GM06990 (cell line): ENCODE measurements at regions not wholly inside any gene's neighbourhood (a gene's known extent, or its start where the extent isn't known, plus 50 kb on each side); places are given as distances from the start of the nearest gene placed in this dataset.
A peak's percentile ranks its signal among the peaks of the same experiment; 100 is the strongest.

Experiments used
- DNase-seq: peaks from one replicate; pipeline ENCODE4 v3.0.0-alpha.2; 2011; ENCODE audit not compliant: insufficient read length; ENCODE audit errors: extremely low read depth
- H3K27me3 ChIP-seq: replicated peaks from 2 replicates; pipeline ENCODE4 v1.6.0; 2011; ENCODE audit warnings: low read length; ENCODE audit not compliant: control insufficient read depth, insufficient read depth
- H3K36me3 ChIP-seq: 2 replicates; pipeline ENCODE4 v1.5.1; 2011; ENCODE audit warnings: low read length; ENCODE audit not compliant: control insufficient read depth, insufficient read depth
- H3K4me3 ChIP-seq: replicated peaks from 2 replicates; pipeline ENCODE4 v1.5.1; 2011; ENCODE audit warnings: low read depth, mild to moderate bottlenecking, control low read depth, low read length
- TF ChIP-seq, protein P1 (sequence below): IDR thresholded peaks from 2 replicates; pipeline ENCODE4 v1.5.1; 2011; ENCODE audit warnings: low read length, control low read depth, mild to moderate bottlenecking, inconsistent platforms; ENCODE audit not compliant: insufficient read depth, poor library complexity, severe bottlenecking

DNA sequence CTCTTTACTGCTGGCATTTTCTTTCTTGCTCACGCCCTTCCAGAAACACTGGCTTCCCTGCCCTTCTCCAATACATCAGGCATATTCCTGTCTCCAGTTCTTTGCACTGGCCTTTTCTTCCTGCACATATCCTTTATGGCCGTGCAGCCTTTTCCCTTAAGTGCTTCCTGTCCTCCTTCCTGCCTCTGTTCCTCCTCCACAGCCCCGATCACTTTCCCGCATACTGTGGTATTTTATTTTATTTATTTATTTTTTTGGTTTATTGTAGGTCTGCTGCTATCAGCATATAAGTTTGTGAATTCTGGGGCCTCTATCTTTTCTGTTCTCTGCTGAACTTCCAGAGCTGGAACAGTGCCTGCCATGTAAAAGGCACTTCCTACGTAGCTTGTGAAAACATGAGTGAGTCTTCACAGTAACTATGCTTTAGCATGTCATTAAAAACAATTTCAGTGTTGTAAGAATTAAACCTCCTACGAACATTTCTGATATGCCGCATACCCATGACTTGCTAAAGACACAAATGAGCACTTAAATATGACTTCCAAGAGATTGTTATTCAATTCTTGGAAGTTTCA, 289.1 kb downstream of the TRIB2 start:
- TF ChIP-seq, protein P1, sequence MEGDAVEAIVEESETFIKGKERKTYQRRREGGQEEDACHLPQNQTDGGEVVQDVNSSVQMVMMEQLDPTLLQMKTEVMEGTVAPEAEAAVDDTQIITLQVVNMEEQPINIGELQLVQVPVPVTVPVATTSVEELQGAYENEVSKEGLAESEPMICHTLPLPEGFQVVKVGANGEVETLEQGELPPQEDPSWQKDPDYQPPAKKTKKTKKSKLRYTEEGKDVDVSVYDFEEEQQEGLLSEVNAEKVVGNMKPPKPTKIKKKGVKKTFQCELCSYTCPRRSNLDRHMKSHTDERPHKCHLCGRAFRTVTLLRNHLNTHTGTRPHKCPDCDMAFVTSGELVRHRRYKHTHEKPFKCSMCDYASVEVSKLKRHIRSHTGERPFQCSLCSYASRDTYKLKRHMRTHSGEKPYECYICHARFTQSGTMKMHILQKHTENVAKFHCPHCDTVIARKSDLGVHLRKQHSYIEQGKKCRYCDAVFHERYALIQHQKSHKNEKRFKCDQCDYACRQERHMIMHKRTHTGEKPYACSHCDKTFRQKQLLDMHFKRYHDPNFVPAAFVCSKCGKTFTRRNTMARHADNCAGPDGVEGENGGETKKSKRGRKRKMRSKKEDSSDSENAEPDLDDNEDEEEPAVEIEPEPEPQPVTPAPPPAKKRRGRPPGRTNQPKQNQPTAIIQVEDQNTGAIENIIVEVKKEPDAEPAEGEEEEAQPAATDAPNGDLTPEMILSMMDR, result no peak
- no peak overlapping the region for H3K4me3 ChIP-seq
- no peak for DNase-seq
- H3K27me3 ChIP-seq, result no peaks in the 10 kb centered on the region
- H3K36me3 ChIP-seq, result no peaks in the 10 kb centered on the region

DNA sequence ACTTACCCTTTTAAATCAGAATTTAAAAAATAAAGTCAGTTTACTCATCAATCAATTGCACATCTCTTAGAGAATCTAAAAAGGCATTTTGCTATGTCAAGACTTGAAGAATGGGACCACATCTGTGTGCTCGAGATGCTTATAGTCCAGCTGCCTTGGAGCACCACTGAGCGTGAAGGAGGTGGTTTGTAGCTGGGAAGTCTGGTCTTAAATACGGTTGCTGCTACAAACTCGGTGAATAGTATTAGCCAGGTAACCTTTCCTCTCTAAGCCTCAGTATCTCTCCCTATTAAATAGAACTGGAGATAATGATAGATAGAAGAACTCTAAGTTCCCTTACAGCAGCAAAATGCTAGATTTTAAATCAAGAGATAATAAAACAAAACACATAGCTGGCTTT, 289.7 kb downstream of the TRIB2 start:
- no peak for DNase-seq
- H3K27me3 ChIP-seq, result no peaks in the 10 kb centered on the region
- H3K36me3 ChIP-seq, result no peaks in the 10 kb centered on the region
- TF ChIP-seq, protein P1, result no peak
- no peak overlapping the region for H3K4me3 ChIP-seq

DNA sequence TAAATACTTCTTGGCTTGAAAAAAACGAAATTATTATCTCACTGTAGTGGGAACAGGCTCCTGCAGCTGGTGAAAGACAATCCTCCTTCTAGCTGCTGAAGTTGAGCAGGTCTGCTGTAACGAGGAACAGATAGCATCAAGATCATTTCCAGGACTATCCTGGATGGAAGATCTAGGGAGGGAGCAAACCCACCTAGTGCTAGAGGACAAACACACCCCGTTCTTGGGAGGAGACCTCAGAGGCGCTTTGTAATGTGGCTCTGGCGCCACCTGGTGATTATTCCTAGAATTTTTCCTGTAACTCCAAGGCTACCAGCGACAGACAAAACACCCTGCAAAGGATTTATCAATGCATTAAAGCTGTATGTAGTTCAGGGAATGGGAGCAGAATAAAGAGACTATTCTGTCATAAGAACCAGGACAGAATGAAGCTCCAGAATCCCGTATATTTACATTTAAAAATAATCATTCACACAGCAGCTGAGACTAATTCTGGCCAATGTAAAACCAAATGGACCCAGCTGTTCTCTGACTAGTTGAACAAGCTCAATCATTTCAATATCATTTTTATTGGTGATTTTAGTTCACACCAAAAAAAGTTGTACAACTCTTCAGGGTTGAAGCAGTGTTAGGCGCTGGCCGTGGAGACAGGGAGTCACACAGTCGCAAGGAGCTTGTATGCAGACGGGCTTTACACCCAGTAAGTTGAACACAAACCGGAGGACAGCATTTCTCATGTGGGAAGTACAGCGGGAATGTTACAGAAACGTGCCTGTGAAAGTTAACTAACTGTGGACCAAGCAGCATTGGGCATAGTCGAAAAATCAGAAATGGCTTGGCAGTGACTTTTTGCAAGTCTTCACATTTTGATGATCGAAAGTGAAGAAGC, 290.3 kb downstream of the TRIB2 start:
- DNase-seq, result no peak
- TF ChIP-seq, protein P1, result peak; percentile 70
- Histone ChIP-seq H3K27me3 (no peaks in the 10 kb centered on the region), H3K36me3 (no peaks in the 10 kb centered on the region), H3K4me3 (no peak overlapping the region)

- no peak for DNase-seq
- TF ChIP-seq, protein P1, result no peak
- Histone ChIP-seq H3K4me3 (no peak overlapping the region), H3K27me3 (no peaks in the 10 kb centered on the region), H3K36me3 (no peaks in the 10 kb centered on the region)
These were observed 292.4 kb downstream of the TRIB2 start for GRCh38 chr2:13009027-13009642.

GRCh38 chr2:13010283-13010682, 293.5 kb downstream of the TRIB2 start:
- no peak overlapping the region for H3K4me3 ChIP-seq
- DNase-seq, result no peak
- H3K27me3 ChIP-seq, result no peaks in the 10 kb centered on the region
- TF ChIP-seq, protein P1, result no peak
- H3K36me3 ChIP-seq, result no peaks in the 10 kb centered on the region
